IMR-90 (cell line): ENCODE measurements at regions not wholly inside any gene's neighbourhood (a gene's known extent, or its start where the extent isn't known, plus 50 kb on each side); places are given as distances from the start of the nearest gene placed in this dataset.

Source experiments
- ATAC-seq: fragments of 200-7000 bp; cut with Tn5 transposase; 2 replicates; pipeline ENCODE4 v1.9.1; 2020; ENCODE audit warnings: low read depth, mild to moderate bottlenecking, moderate library complexity
- BruUV-seq: library from RNA; stranded (reverse); fragments of 400-500 nt; replicated peaks from 2 replicates; lab custom pipeline; 2021; lab: Mats Ljungman, UMichigan
- CTCF ChIA-PET: fragments of 300-600 bp; formaldehyde crosslinking; extraction: SDS; loops from one replicate; lab custom pipeline; 2021; ENCODE audit warnings: antibody characterized with exemption; lab: Yijun Ruan, JAX
- POLR2A ChIA-PET: fragments of 300-600 bp; sonication (Branson Sonifier 250); formaldehyde crosslinking; loops from one replicate; lab custom pipeline; 2022; ENCODE audit warnings: antibody characterized with exemption; ENCODE audit not compliant: unreplicated experiment; lab: Charles Lee
- DNase-seq: peaks from one replicate; pipeline ENCODE4 v3.0.0; 2013
- H2AFZ ChIP-seq: replicated peaks from 2 replicates; pipeline ENCODE3; 2013; ENCODE audit warnings: low read length, mild to moderate bottlenecking; ENCODE audit not compliant: poor library complexity
- H2AK5ac ChIP-seq: 2 replicates; pipeline ENCODE4 v1.6.1; 2013; ENCODE audit warnings: low read depth, low read length, inconsistent platforms
- H2AK9ac ChIP-seq: replicated peaks from 2 replicates; pipeline ENCODE3; 2013; ENCODE audit warnings: mild to moderate bottlenecking, low read depth, low read length, moderate library complexity; ENCODE audit not compliant: poor library complexity
- H2BK120ac ChIP-seq: 2 replicates; pipeline ENCODE4 v1.6.1; 2013; ENCODE audit warnings: low read depth, low read length, inconsistent platforms
- H2BK15ac ChIP-seq: 3 replicates; pipeline ENCODE4 v1.6.1; 2013; ENCODE audit warnings: low read depth, low read length, inconsistent platforms
- H2BK20ac ChIP-seq: 2 replicates; pipeline ENCODE4 v1.6.1; 2013; ENCODE audit warnings: low read depth, mild to moderate bottlenecking, inconsistent platforms, low read length, moderate library complexity
- H2BK5ac ChIP-seq: 2 replicates; pipeline ENCODE4 v1.6.1; 2013; ENCODE audit warnings: mild to moderate bottlenecking, low read depth, low read length, inconsistent platforms; ENCODE audit not compliant: poor library complexity, severe bottlenecking
- H3K14ac ChIP-seq: replicated peaks from 2 replicates; pipeline ENCODE4 v1.6.1; 2013; ENCODE audit warnings: low read depth, low read length, inconsistent platforms
- H3K18ac ChIP-seq: 2 replicates; pipeline ENCODE4 v1.6.1; 2013; ENCODE audit warnings: low read depth, low read length, control low read depth
- H3K23ac ChIP-seq: 2 replicates; pipeline ENCODE4 v1.6.1; 2013; ENCODE audit warnings: low read depth, low read length, inconsistent platforms
- H3K27ac ChIP-seq: 2 replicates; pipeline ENCODE4 v1.5.1; 2013; ENCODE audit warnings: mild to moderate bottlenecking, control low read depth, low read length; ENCODE audit not compliant: insufficient read depth
- H3K27me3 ChIP-seq: 2 replicates; pipeline ENCODE4 v1.6.1; 2013; ENCODE audit warnings: low read length; ENCODE audit not compliant: control insufficient read depth, insufficient read depth
- H3K36me3 ChIP-seq: 2 replicates; pipeline ENCODE4 v1.6.1; 2013; ENCODE audit warnings: low read length, mixed read lengths; ENCODE audit not compliant: control insufficient read depth, insufficient read depth
- H3K4ac ChIP-seq: 2 replicates; pipeline ENCODE4 v1.6.1; 2013; ENCODE audit warnings: low read depth, low read length, inconsistent platforms
- H3K4me1 ChIP-seq: 2 replicates; pipeline ENCODE4 v1.6.1; 2013; ENCODE audit warnings: low read length, mixed read lengths; ENCODE audit not compliant: control insufficient read depth, insufficient read depth
- H3K4me2 ChIP-seq: 2 replicates; pipeline ENCODE4 v1.6.1; 2013; ENCODE audit warnings: low read depth, mild to moderate bottlenecking, control low read depth, low read length, moderate library complexity
- H3K4me3 ChIP-seq: 2 replicates; pipeline ENCODE4 v1.5.1; 2013; ENCODE audit warnings: low read depth, mild to moderate bottlenecking, control low read depth, low read length, moderate library complexity; ENCODE audit not compliant: insufficient read depth
- H3K56ac ChIP-seq: 2 replicates; pipeline ENCODE4 v1.6.1; 2013; ENCODE audit warnings: low read length, inconsistent platforms; ENCODE audit not compliant: insufficient read depth; ENCODE audit errors: extremely low read depth
- H3K79me1 ChIP-seq, 2 experiments: 2 replicates each; pipeline ENCODE4 v1.6.1; 2013; ENCODE audit warnings: low read length in 2 of 2, inconsistent platforms in 1 of 2, low read depth in 1 of 2
- H3K9ac ChIP-seq: 2 replicates; pipeline ENCODE4 v1.6.1; 2013; ENCODE audit warnings: low read depth, low read length, control low read depth
- H3K9me1 ChIP-seq: 2 replicates; pipeline ENCODE4 v1.6.1; 2013; ENCODE audit warnings: low read length, inconsistent platforms; ENCODE audit not compliant: insufficient read depth
- H3K9me3 ChIP-seq: 2 replicates; pipeline ENCODE4 v1.6.1; 2013; ENCODE audit warnings: low read length; ENCODE audit not compliant: control insufficient read depth, insufficient read depth
- H4K20me1 ChIP-seq: 2 replicates; pipeline ENCODE4 v1.6.1; 2013; ENCODE audit warnings: low read length, inconsistent platforms; ENCODE audit not compliant: insufficient read depth
- H4K5ac ChIP-seq: 2 replicates; pipeline ENCODE4 v1.6.1; 2013; ENCODE audit warnings: mild to moderate bottlenecking, low read depth, low read length, control low read depth
- H4K8ac ChIP-seq, 2 experiments: 2 replicates each; pipeline ENCODE4 v1.6.1; 2013; ENCODE audit warnings: low read depth in 2 of 2, low read length in 2 of 2, control low read depth in 1 of 2, inconsistent platforms in 1 of 2
- H4K91ac ChIP-seq: 2 replicates; pipeline ENCODE4 v1.6.1; 2013; ENCODE audit warnings: low read depth, low read length, inconsistent platforms; ENCODE audit not compliant: insufficient read depth
- BHLHE40 ChIP-seq: fragments of 150-350 bp; IDR thresholded peaks from 2 replicates; pipeline ENCODE4 v1.6.1; 2016; ENCODE audit warnings: mild to moderate bottlenecking, low read depth, low read length
- FOS ChIP-seq: fragments of 150-350 bp; IDR thresholded peaks from 2 replicates; pipeline ENCODE4 v1.6.1; 2016; ENCODE audit warnings: low read depth, low read length
- WGBS, 2 experiments: methylation state at CpG; one replicate each; pipeline versions ENCODE4 v1.1.5 to v1.1.7; 2013; ENCODE audit warnings: missing lambda C conversion rate in 2 of 2; ENCODE audit not compliant: insufficient read length in 1 of 2; ENCODE audit errors: extremely low coverage in 2 of 2; 5-methylcytosine and 5-hydroxymethylcytosine counted together
- dilution Hi-C: fragments of 300-500 bp; cut with HindIII; formaldehyde crosslinking; loops from one replicate; pipeline ENCODE4 v1.14.3; 2018; ENCODE audit warnings: low sequenced_read_pairs; ENCODE audit not compliant: unreplicated experiment
- in situ Hi-C: fragments of 300-500 bp; cut with MboI; formaldehyde crosslinking; loops from 3 replicates; pipeline ENCODE4 v1.14.3; 2019; ENCODE audit warnings: low sequenced_read_pairs, inconsistent platforms, mixed read lengths
- intact Hi-C: fragments of 100-400 bp; cut with micrococcal nuclease; formaldehyde crosslinking; loops from 2 replicates; pipeline ENCODE4 v1.10.0; 2022

DNA sequence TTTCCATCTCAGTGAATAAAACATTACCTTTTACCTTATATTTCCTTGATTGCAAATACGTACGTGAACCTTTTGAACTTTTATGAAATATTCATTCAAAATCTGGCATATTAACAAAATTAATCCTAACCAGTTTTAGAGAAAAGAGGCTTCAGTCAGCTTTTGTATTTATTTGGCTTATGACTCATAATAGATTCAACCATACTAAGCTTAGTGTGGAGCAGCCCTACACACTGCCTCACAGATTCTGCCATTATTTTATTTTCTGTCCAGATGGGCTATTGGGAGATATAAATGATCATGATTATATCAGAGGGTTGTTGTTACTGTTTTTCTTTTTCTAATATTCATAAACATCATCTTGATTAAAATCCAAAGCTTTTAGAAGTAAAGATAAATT is 325.5 kb downstream of the GPR37 start:
- H4K8ac ChIP-seq: no peak overlapping the region
- dilution Hi-C loops: no loop called here
- no peaks in the 10 kb centered on the region for H3K9me1 ChIP-seq
- H2BK120ac ChIP-seq: no peak overlapping the region
- H3K23ac ChIP-seq: no peak overlapping the region
- no peak overlapping the region for H3K18ac ChIP-seq
- no peaks in the 10 kb centered on the region for H3K36me3 ChIP-seq
- no peak overlapping the region for H3K9ac ChIP-seq
- H3K27ac ChIP-seq: no peak overlapping the region
- H3K4ac ChIP-seq: no peak overlapping the region
- H3K27me3 ChIP-seq: no peaks in the 10 kb centered on the region
- ATAC-seq: peak; percentile 94
- no peaks in the 10 kb centered on the region for H3K9me3 ChIP-seq
- no peak overlapping the region for H4K5ac ChIP-seq
- H3K14ac ChIP-seq: no peak overlapping the region
- no peak overlapping the region for H2BK15ac ChIP-seq
- H2AK9ac ChIP-seq: no peak overlapping the region
- no peak overlapping the region for H2AFZ ChIP-seq
- ChIA-PET POLR2A (no interaction called here), CTCF (no interaction called here)
- no peaks in the 10 kb centered on the region for H3K4me1 ChIP-seq
- intact Hi-C loops: no loop called here
- no peaks in the 10 kb centered on the region for H4K20me1 ChIP-seq
- no peak overlapping the region for H2AK5ac ChIP-seq
- WGBS, 2 experiments: no CpG with 5 or more reads among the region's 2 CpGs
- no peaks in the 10 kb centered on the region for H3K79me1 ChIP-seq
- H4K91ac ChIP-seq: no peak overlapping the region
- BruUV-seq: no TSS peak
- no peak overlapping the region for H2BK20ac ChIP-seq
- no peak overlapping the region for H3K56ac ChIP-seq
- no peak overlapping the region for H2BK5ac ChIP-seq
- H3K4me3 ChIP-seq: no peak overlapping the region
- in situ Hi-C loops: no loop called here
- H3K4me2 ChIP-seq: no peak overlapping the region
- peak; percentile 66 for DNase-seq
- TF ChIP-seq FOS (peak; percentile 65), BHLHE40 (no peak)
